ENCODE measurements at regions not wholly inside any gene's neighbourhood (a gene's known extent, or its start where the extent isn't known, plus 50 kb on each side); places are given as distances from the start of the nearest gene placed in this dataset.

DNA sequence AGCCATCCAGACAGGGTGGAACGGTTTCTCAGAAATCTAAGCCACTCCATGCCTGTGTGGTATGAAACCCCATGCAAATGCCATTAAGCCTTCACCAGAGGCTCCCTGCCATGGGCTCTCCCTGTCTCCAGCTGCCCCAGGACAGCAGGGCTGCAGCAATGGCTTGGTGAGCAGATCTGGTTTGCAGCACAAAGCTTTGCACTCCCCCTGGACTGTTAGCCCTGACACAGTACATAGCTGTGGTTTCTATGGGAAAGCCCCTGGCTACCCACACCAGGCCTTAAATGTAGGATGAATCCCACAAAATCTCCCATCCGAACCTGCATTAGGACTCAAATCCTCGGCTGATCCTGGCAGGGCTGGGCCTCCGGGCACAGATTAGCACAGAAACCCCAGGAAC lies 291.6 kb downstream of the TNS1 start:
- no peak for TF ChIP-seq CTCF (IDR thresholded peaks at IDR 0.05; ENCODE audit: low read depth, low read length)
- no peak overlapping the region for H3K4me3 ChIP-seq (ENCODE audit: low read depth, low read length)

- TF ChIP-seq CTCF (IDR thresholded peaks at IDR 0.05; ENCODE audit: low read depth, low read length): no peak
- H3K4me3 ChIP-seq (ENCODE audit: low read depth, low read length): no peak overlapping the region
These were observed 292.5 kb downstream of the TNS1 start for GRCh38 chr2:217710211-217710765.

DNA sequence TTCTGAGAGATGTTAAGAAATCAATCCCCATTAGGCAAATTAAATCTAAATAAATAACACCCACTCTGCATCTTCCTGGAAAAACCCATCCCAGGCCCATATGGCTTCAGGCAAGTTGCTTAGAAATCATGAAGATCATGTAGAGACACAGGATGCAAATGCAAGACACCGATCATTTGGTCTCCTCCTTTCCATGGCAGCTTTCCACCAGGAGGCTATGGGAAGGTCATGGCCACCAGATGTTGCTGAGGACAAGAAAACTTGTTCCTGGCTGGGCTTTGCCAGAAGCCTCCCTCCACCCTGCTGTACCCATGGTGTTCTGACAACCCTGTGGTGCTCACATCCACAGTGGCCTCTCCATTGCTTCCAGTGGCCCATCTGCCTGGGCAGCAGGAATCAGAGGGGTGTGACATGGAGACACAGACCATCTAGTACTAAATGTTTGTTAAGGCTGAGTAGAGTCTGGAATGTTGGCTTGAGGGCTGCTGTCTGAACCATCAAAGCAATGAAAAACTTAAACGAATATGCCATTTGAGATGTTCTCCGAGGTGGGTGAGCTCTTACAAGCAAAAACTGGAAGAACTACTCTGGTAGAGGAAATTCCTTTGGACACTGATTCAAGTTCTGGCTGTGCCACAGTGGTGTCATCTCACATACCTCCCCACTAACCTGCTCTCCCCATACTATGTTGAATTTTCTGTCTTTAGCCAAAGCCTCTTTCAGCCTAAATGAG lies 293.2 kb downstream of the TNS1 start:
- TF ChIP-seq CTCF (IDR thresholded peaks at IDR 0.05; ENCODE audit: low read depth, low read length): no peak

DNA sequence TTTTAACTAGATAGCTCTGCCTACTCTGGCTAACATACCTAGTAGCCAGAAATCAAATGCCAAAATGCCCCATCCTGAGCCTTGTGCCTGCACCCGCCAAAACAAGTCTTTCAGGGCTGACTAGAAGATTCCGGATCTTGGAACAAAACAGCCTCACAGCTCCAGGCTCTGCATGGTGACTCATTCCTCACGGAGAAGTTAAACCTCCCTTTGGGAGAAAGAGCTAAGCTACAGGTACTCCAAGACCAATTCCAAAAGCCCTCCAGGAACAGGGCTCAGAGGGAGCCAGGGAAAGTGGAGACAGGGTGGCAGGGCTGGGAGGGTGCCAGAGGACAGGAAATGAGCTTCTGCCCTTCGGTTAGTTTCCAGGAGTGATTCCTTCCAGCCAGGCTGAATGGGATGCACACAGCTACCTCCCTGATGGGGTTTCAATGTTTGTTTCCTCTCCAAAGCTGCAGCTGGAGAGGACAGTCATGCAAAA lies 295.6 kb downstream of the TNS1 start:
- no peak for TF ChIP-seq CTCF (IDR thresholded peaks at IDR 0.05; ENCODE audit: low read depth, low read length)
- H3K4me3 ChIP-seq (ENCODE audit: low read depth, low read length): no peak overlapping the region

More for the DNA sequence above, 293.2 kb downstream of the TNS1 start:
- H3K4me3 ChIP-seq (ENCODE audit: low read depth, low read length): no peak overlapping the region

GRCh38 chr2:217706513-217706912 lies 296.3 kb downstream of the TNS1 start:
- no peak for TF ChIP-seq CTCF (IDR thresholded peaks at IDR 0.05; ENCODE audit: low read depth, low read length)
- no peak overlapping the region for H3K4me3 ChIP-seq (ENCODE audit: low read depth, low read length)

DNA sequence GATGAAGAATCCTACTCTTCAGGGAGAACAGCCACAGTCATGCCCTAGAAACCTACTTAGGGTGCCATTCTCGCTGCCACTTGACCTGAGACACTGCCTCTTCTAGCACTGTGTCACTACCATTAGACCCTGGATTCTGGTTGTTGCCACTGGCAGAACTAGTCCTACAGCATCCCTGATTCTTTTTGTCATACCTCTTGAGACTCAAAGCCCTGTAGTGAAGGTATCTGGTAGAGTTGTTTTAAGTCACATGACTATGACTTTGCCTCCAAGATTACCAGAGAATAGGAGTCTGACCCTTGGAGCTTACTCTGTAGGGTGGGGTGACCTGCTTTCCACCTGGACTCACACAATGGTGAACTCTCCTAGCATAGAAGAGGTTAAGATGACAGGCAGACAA lies 296.7 kb downstream of the TNS1 start:
- H3K4me3 ChIP-seq (ENCODE audit: low read depth, low read length): no peak overlapping the region
- no peak for TF ChIP-seq CTCF (IDR thresholded peaks at IDR 0.05; ENCODE audit: low read depth, low read length)

DNA sequence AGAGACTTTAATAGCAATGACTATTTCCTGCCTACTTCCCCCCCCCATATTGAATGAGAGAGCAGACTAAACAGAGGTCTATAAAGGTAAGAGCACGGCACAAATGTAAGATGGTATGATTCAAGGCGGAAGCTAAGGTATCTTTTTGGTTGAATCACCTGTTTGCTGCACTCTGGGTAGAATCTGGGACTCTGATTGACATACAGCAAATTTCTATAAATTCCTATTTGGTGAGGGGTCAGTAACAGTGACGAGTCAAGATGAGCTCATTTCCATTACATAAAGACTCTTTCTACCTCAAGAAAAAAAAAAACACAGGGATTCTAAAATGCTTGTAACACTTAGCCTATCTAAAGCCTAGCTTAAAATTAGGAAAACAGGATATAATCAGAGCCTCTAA lies 297.3 kb downstream of the TNS1 start:
- no peak overlapping the region for H3K4me3 ChIP-seq (ENCODE audit: low read depth, low read length)
- no peak for TF ChIP-seq CTCF (IDR thresholded peaks at IDR 0.05; ENCODE audit: low read depth, low read length)

Measured in WI38 (cell line).